NCI-H748 treated with DMSO at 0.1 percent for 48 hours (cell line): ENCODE measurements at regions not wholly inside any gene's neighbourhood (a gene's known extent, or its start where the extent isn't known, plus 50 kb on each side); places are given as distances from the start of the nearest gene placed in this dataset.

Source experiments
- DNase-seq: peaks from one replicate; lab custom pipeline; 2025; lab: John Stamatoyannopoulos, UW

GRCh38 chr1:218772575-218772974, 401.1 kb upstream of the LYPLAL1 start:
- DNase-seq: no peak

- DNase-seq: no peak
These were observed 398.1 kb upstream of the LYPLAL1 start for GRCh38 chr1:218775501-218776021.

- no peak for DNase-seq
These were observed 395.2 kb upstream of the LYPLAL1 start for GRCh38 chr1:218778257-218779126.

- no peak for DNase-seq
These were observed 394.2 kb upstream of the LYPLAL1 start for GRCh38 chr1:218779341-218780100.

GRCh38 chr1:218783131-218783530, 390.5 kb upstream of the LYPLAL1 start:
- no peak for DNase-seq

GRCh38 chr1:218783916-218784315, 389.8 kb upstream of the LYPLAL1 start:
- DNase-seq: no peak

GRCh38 chr1:218785928-218786327, 387.8 kb upstream of the LYPLAL1 start:
- DNase-seq: no peak

- no peak for DNase-seq
These were observed 385.9 kb upstream of the LYPLAL1 start for GRCh38 chr1:218787826-218788225.

GRCh38 chr1:218796773-218797172, 376.9 kb upstream of the LYPLAL1 start:
- DNase-seq: no peak

- no peak for DNase-seq
These were observed 370.9 kb upstream of the LYPLAL1 start for GRCh38 chr1:218802799-218803198.

GRCh38 chr1:218803351-218803997, 370.2 kb upstream of the LYPLAL1 start:
- no peak for DNase-seq

GRCh38 chr1:218804014-218804785, 369.5 kb upstream of the LYPLAL1 start:
- no peak for DNase-seq

GRCh38 chr1:218809061-218809460, 364.6 kb upstream of the LYPLAL1 start:
- no peak for DNase-seq

GRCh38 chr1:218809625-218810024, 364.1 kb upstream of the LYPLAL1 start:
- DNase-seq: no peak

- no peak for DNase-seq
These were observed 363.4 kb upstream of the LYPLAL1 start for GRCh38 chr1:218810306-218810705.

GRCh38 chr1:218811497-218811896, 362.2 kb upstream of the LYPLAL1 start:
- DNase-seq: no peak

GRCh38 chr1:218812360-218812759, 361.3 kb upstream of the LYPLAL1 start:
- no peak for DNase-seq

GRCh38 chr1:218813237-218813636, 360.4 kb upstream of the LYPLAL1 start:
- DNase-seq: no peak

GRCh38 chr1:218815076-218815475, 358.6 kb upstream of the LYPLAL1 start:
- no peak for DNase-seq

GRCh38 chr1:218817071-218817470, 356.6 kb upstream of the LYPLAL1 start:
- no peak for DNase-seq

GRCh38 chr1:218817691-218818465, 355.8 kb upstream of the LYPLAL1 start:
- no peak for DNase-seq
